Stomach (tissue), 8 donors: ENCODE measurements at regions not wholly inside any gene's neighbourhood (a gene's known extent, or its start where the extent isn't known, plus 50 kb on each side); places are given as distances from the start of the nearest gene placed in this dataset.

Source experiments
- DNase-seq, 2 donors: peaks; one replicate each; pipeline versions ENCODE4 v3.0.0 to v3.0.0-alpha.2; 2013 to 2019
- H3K27ac ChIP-seq, 5 donors: fragments of 200-600 bp in 4 of 5; sonication (generic) in 4 of 5; one replicate each; pipeline ENCODE4 v1.5.1; 2013 to 2019; ENCODE audit warnings: mild to moderate bottlenecking in 1 of 5, moderate library complexity in 1 of 5
- H3K27me3 ChIP-seq, 3 donors: fragments of 200-600 bp; sonication (generic); one replicate each; pipeline ENCODE4 v1.5.1; 2017 to 2019; ENCODE audit warnings: mixed run types in 1 of 3
- H3K36me3 ChIP-seq, 4 donors: fragments of 200-600 bp; sonication (generic); 1 replicate in 3 of 4; 2 replicates in 1 of 4; pipeline ENCODE4 v1.5.1; 2016 to 2019
- H3K4me1 ChIP-seq, 4 donors: fragments of 200-600 bp; sonication (generic); one replicate each; pipeline ENCODE4 v1.5.1; 2016 to 2019
- H3K4me3 ChIP-seq, 4 donors: fragments of 200-600 bp; sonication (generic) in 3 of 4; one replicate each; pipeline ENCODE4 v1.5.1; 2016 to 2019; ENCODE audit warnings: mild to moderate bottlenecking in 1 of 4
- H3K9me3 ChIP-seq, 4 donors: fragments of 200-600 bp; sonication (generic); one replicate each; pipeline ENCODE4 v1.5.1; 2016 to 2019
- EP300 ChIP-seq: sonication (generic); formaldehyde crosslinking; IDR thresholded peaks from one replicate; pipeline ENCODE4 v1.6.1; 2017; ENCODE audit warnings: antibody characterized with exemption
- POLR2A ChIP-seq, 4 donors: fragments of 450-650 bp; IDR thresholded peaks; one replicate each; pipeline ENCODE4 v1.6.1; 2016; ENCODE audit warnings: antibody characterized with exemption in 4 of 4, control low read depth in 2 of 4, mild to moderate bottlenecking in 1 of 4, moderate library complexity in 1 of 4
- POLR2AphosphoS5 ChIP-seq, 3 donors: sonication (generic); formaldehyde crosslinking; IDR thresholded peaks; one replicate each; pipeline ENCODE4 v1.6.1; 2016; ENCODE audit warnings: antibody characterized with exemption in 3 of 3
- WGBS, 5 donors: extraction: QIAGEN DNeasy Blood & Tissue Kit in 3 of 5; methylation state at CpG; one replicate each; pipeline versions ENCODE4 v1.1.5 to v1.1.7; 2013 to 2018; 5-methylcytosine and 5-hydroxymethylcytosine counted together
- intact Hi-C: fragments of 100-400 bp; cut with DNase I; formaldehyde crosslinking; loops from one replicate; pipeline ENCODE4 v1.15.1; 2023; ENCODE audit warnings: low total_unique reads
- TF ChIP-seq, protein P1 (sequence below), 7 experiments: fragments of 450-650 bp in 4 of 7; fragments of 200-600 bp in 3 of 7; sonication (generic) in 3 of 7; IDR thresholded peaks; one replicate each; pipeline ENCODE4 v1.5.1; 2016 to 2019; ENCODE audit warnings: antibody characterized with exemption in 7 of 7, control low read depth in 2 of 7, mild to moderate bottlenecking in 1 of 7
- donor health status: healthy with polysubstance abuse.
- donor health status: Bipolar disorder and iron deficiency.
- donor health status: healthy.

- Histone ChIP-seq H3K36me3 (no peaks in the 10 kb centered on the region), H3K4me3 (no peak overlapping the region), H3K27me3 (no peaks in the 10 kb centered on the region), H3K27ac (no peak overlapping the region), H3K9me3 (no peaks in the 10 kb centered on the region), H3K4me1 (peaks cover 9 to 21% (median 16%) of the 10 kb centered on the region in 4 donors)
- intact Hi-C loops = no loop called here
- TF ChIP-seq POLR2A (IDR thresholded peaks at IDR 0.05) = no peak
- TF ChIP-seq EP300 = no peak
- TF ChIP-seq POLR2AphosphoS5 (IDR thresholded peaks at IDR 0.05) = no peak
- TF ChIP-seq, protein P1, sequence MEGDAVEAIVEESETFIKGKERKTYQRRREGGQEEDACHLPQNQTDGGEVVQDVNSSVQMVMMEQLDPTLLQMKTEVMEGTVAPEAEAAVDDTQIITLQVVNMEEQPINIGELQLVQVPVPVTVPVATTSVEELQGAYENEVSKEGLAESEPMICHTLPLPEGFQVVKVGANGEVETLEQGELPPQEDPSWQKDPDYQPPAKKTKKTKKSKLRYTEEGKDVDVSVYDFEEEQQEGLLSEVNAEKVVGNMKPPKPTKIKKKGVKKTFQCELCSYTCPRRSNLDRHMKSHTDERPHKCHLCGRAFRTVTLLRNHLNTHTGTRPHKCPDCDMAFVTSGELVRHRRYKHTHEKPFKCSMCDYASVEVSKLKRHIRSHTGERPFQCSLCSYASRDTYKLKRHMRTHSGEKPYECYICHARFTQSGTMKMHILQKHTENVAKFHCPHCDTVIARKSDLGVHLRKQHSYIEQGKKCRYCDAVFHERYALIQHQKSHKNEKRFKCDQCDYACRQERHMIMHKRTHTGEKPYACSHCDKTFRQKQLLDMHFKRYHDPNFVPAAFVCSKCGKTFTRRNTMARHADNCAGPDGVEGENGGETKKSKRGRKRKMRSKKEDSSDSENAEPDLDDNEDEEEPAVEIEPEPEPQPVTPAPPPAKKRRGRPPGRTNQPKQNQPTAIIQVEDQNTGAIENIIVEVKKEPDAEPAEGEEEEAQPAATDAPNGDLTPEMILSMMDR (IDR thresholded peaks at IDR 0.05) = no peak
- 22 to 45% (median 24%) methylated on average over 3 of the region's 3 CpGs for WGBS, 5 donors
- peak in 1 of 2 donors; percentile 30 for DNase-seq
These were observed 159.7 kb downstream of the PTGER3 start for GRCh38 chr1:70887936-70888335.

DNA sequence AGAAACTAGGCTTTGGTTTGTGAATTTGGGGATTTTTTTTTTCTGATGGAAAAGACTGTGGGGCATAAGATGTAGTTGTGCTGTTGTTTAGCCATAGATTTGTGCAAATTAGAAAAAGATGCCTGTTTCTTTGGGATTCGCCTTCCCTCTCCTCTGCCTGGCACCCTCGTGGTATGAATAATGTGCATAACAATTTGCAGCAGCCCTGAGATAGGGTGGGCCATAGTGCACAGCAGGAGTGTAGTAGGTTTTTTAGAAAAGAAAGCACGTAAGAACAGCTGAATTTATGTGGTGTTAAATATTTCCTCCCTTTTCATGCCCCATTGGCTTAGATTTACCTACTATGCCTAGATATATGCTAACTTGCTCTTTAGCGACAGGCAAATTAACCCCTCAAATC is 158.9 kb downstream of the PTGER3 start:
- TF ChIP-seq POLR2AphosphoS5 (IDR thresholded peaks at IDR 0.05) = no peak
- TF ChIP-seq EP300 = no peak
- TF ChIP-seq POLR2A (IDR thresholded peaks at IDR 0.05) = no peak
- TF ChIP-seq, protein P1 (IDR thresholded peaks at IDR 0.05) = no peak
- DNase-seq = no peak
- no peaks in the 10 kb centered on the region for H3K9me3 ChIP-seq
- no peaks in the 10 kb centered on the region for H3K27me3 ChIP-seq
- H3K36me3 ChIP-seq = no peaks in the 10 kb centered on the region
- no peak overlapping the region for H3K4me3 ChIP-seq
- H3K27ac ChIP-seq = no peak overlapping the region
- peaks cover 9 to 21% (median 16%) of the 10 kb centered on the region in 4 donors for H3K4me1 ChIP-seq
- WGBS, 5 donors = 77 to 88% (median 87%) methylated on average over 4 of the region's 4 CpGs
- intact Hi-C loops = no loop called here

GRCh38 chr1:70890408-70890807 is 157.2 kb downstream of the PTGER3 start:
- intact Hi-C loops = no loop called here
- Histone ChIP-seq H3K9me3 (no peaks in the 10 kb centered on the region), H3K4me1 (peaks cover 9 to 21% (median 16%) of the 10 kb centered on the region in 4 donors), H3K4me3 (no peak overlapping the region), H3K36me3 (no peaks in the 10 kb centered on the region), H3K27ac (peak overlapping the region in 1 of 5 donors; percentile 8), H3K27me3 (no peaks in the 10 kb centered on the region)
- no peak for DNase-seq
- WGBS, 5 donors = 23 to 59% (median 26%) methylated on average over 2 of the region's 2 CpGs
- peak in 1 of 3 donors; percentile 39 for TF ChIP-seq POLR2AphosphoS5 (IDR thresholded peaks at IDR 0.05)
- TF ChIP-seq, protein P1 (IDR thresholded peaks at IDR 0.05) = no peak

GRCh38 chr1:70891051-70891843 is 156.4 kb downstream of the PTGER3 start:
- peak overlapping the region in 2 of 5 donors; percentile 8 to 38 for H3K27ac ChIP-seq

More at GRCh38 chr1:70891051-70891843, 156.4 kb downstream of the PTGER3 start:
- TF ChIP-seq, protein P1 (IDR thresholded peaks at IDR 0.05) = no peak
- TF ChIP-seq POLR2AphosphoS5 (IDR thresholded peaks at IDR 0.05) (no peak), POLR2A (IDR thresholded peaks at IDR 0.05) (no peak)
- H3K9me3 ChIP-seq = no peaks in the 10 kb centered on the region
- no peaks in the 10 kb centered on the region for H3K36me3 ChIP-seq
- intact Hi-C loops = no loop called here
- no peaks in the 10 kb centered on the region for H3K27me3 ChIP-seq
- peaks cover 9 to 21% (median 16%) of the 10 kb centered on the region in 4 donors for H3K4me1 ChIP-seq
- DNase-seq = no peak
- H3K4me3 ChIP-seq = no peak overlapping the region
